Peyer's patch (tissue), 4 donors: ENCODE measurements at regions not wholly inside any gene's neighbourhood (a gene's known extent, or its start where the extent isn't known, plus 50 kb on each side); places are given as distances from the start of the nearest gene placed in this dataset.

Source experiments
- DNase-seq, 3 donors: peaks; one replicate each; pipeline ENCODE4 v3.0.0-alpha.2; 2017 to 2019
- H3K27ac ChIP-seq, 4 donors: fragments of 200-600 bp; sonication (generic); one replicate each; pipeline ENCODE4 v1.5.1; 2016 to 2019
- H3K27me3 ChIP-seq, 2 donors: fragments of 200-600 bp; sonication (generic); one replicate each; pipeline ENCODE4 v1.5.1; 2019
- H3K36me3 ChIP-seq, 3 donors: fragments of 200-600 bp; sonication (generic); one replicate each; pipeline ENCODE4 v1.5.1; 2016 to 2019
- H3K4me1 ChIP-seq, 4 donors: fragments of 200-600 bp; sonication (generic); one replicate each; pipeline ENCODE4 v1.5.1; 2016 to 2019
- H3K4me3 ChIP-seq, 4 donors: fragments of 200-600 bp; sonication (generic); 1 replicate in 3 of 4; 2 replicates in 1 of 4; pipeline ENCODE4 v1.5.1; 2016 to 2019; ENCODE audit warnings: mild to moderate bottlenecking in 1 of 4
- H3K9me3 ChIP-seq, 4 donors: fragments of 200-600 bp; sonication (generic); one replicate each; pipeline ENCODE4 v1.5.1; 2016 to 2019; ENCODE audit warnings: mild to moderate bottlenecking in 1 of 4
- CTCF ChIP-seq, 6 experiments: fragments of 450-650 bp in 4 of 6; fragments of 200-600 bp in 2 of 6; sonication (generic) in 1 of 6; IDR thresholded peaks; one replicate each; pipeline ENCODE4 v1.5.1; 2017 to 2019; ENCODE audit warnings: antibody characterized with exemption in 6 of 6, mild to moderate bottlenecking in 3 of 6, moderate library complexity in 1 of 6
- POLR2A ChIP-seq, 2 donors: fragments of 450-650 bp; IDR thresholded peaks; one replicate each; pipeline ENCODE4 v1.5.1; 2017; ENCODE audit warnings: antibody characterized with exemption in 2 of 2, mild to moderate bottlenecking in 2 of 2, moderate library complexity in 2 of 2

GRCh38 chr1:191327868-191328267, 830.4 kb upstream of the RGS18 start:
- Histone ChIP-seq H3K4me3 (no peak overlapping the region), H3K27ac (no peak overlapping the region), H3K36me3 (no peaks in the 10 kb centered on the region), H3K4me1 (no peaks in the 10 kb centered on the region), H3K9me3 (no peaks in the 10 kb centered on the region), H3K27me3 (no peaks in the 10 kb centered on the region)
- no peak for TF ChIP-seq POLR2A (IDR thresholded peaks at IDR 0.05)
- TF ChIP-seq CTCF (IDR thresholded peaks at IDR 0.05) = no peak
- no peak for DNase-seq

- H3K4me3 ChIP-seq = no peak overlapping the region
- TF ChIP-seq POLR2A (IDR thresholded peaks at IDR 0.05) = no peak
- TF ChIP-seq CTCF (IDR thresholded peaks at IDR 0.05) = no peak
- no peak overlapping the region for H3K27ac ChIP-seq
- no peaks in the 10 kb centered on the region for H3K27me3 ChIP-seq
- no peaks in the 10 kb centered on the region for H3K9me3 ChIP-seq
- no peak for DNase-seq
- no peaks in the 10 kb centered on the region for H3K36me3 ChIP-seq
- no peaks in the 10 kb centered on the region for H3K4me1 ChIP-seq
Observed at GRCh38 chr1:191343816-191344215, 814.4 kb upstream of the RGS18 start.

- Histone ChIP-seq H3K9me3 (no peaks in the 10 kb centered on the region), H3K27ac (no peak overlapping the region), H3K4me1 (no peaks in the 10 kb centered on the region), H3K4me3 (no peak overlapping the region), H3K36me3 (no peaks in the 10 kb centered on the region), H3K27me3 (no peaks in the 10 kb centered on the region)
- no peak for DNase-seq
- TF ChIP-seq POLR2A (IDR thresholded peaks at IDR 0.05) (no peak), CTCF (IDR thresholded peaks at IDR 0.05) (no peak)
Observed at GRCh38 chr1:191346381-191346780, 811.9 kb upstream of the RGS18 start.

- H3K9me3 ChIP-seq = no peaks in the 10 kb centered on the region
- no peaks in the 10 kb centered on the region for H3K36me3 ChIP-seq
- H3K27ac ChIP-seq = no peak overlapping the region
- H3K4me1 ChIP-seq = no peaks in the 10 kb centered on the region
- H3K4me3 ChIP-seq = no peak overlapping the region
- no peak for TF ChIP-seq POLR2A (IDR thresholded peaks at IDR 0.05)
- TF ChIP-seq CTCF (IDR thresholded peaks at IDR 0.05) = no peak
- no peaks in the 10 kb centered on the region for H3K27me3 ChIP-seq
- no peak for DNase-seq
Observed at GRCh38 chr1:191348328-191348727, 809.9 kb upstream of the RGS18 start.

GRCh38 chr1:191350938-191351337, 807.3 kb upstream of the RGS18 start:
- TF ChIP-seq POLR2A (IDR thresholded peaks at IDR 0.05) (no peak), CTCF (IDR thresholded peaks at IDR 0.05) (no peak)
- Histone ChIP-seq H3K27ac (no peak overlapping the region), H3K4me1 (no peaks in the 10 kb centered on the region), H3K36me3 (no peaks in the 10 kb centered on the region), H3K27me3 (no peaks in the 10 kb centered on the region), H3K9me3 (no peaks in the 10 kb centered on the region), H3K4me3 (no peak overlapping the region)
- no peak for DNase-seq

GRCh38 chr1:191358724-191359123, 799.5 kb upstream of the RGS18 start:
- no peak for DNase-seq
- H3K4me1 ChIP-seq = no peaks in the 10 kb centered on the region
- no peak overlapping the region for H3K27ac ChIP-seq
- no peaks in the 10 kb centered on the region for H3K27me3 ChIP-seq
- no peaks in the 10 kb centered on the region for H3K9me3 ChIP-seq
- no peaks in the 10 kb centered on the region for H3K36me3 ChIP-seq
- TF ChIP-seq POLR2A (IDR thresholded peaks at IDR 0.05) (no peak), CTCF (IDR thresholded peaks at IDR 0.05) (no peak)
- no peak overlapping the region for H3K4me3 ChIP-seq
